Fibroblast of pulmonary artery (primary cell): ENCODE measurements at regions not wholly inside any gene's neighbourhood (a gene's known extent, or its start where the extent isn't known, plus 50 kb on each side); places are given as distances from the start of the nearest gene placed in this dataset.
A peak's percentile ranks its signal among the peaks of the same experiment; 100 is the strongest.

Experiments
- DNase-seq: peaks from one replicate; pipeline ENCODE4 v3.0.0-alpha.2; 2010; ENCODE audit warnings: low read depth
- H3K4me3 ChIP-seq: replicated peaks from 2 replicates; pipeline ENCODE4 v1.5.1; 2011; ENCODE audit warnings: low read depth, mild to moderate bottlenecking, control low read depth, low read length, moderate library complexity
- TF ChIP-seq, protein P1 (sequence below): IDR thresholded peaks from 2 replicates; pipeline ENCODE4 v1.5.1; 2011; ENCODE audit warnings: mild to moderate bottlenecking, control low read depth, low read length, inconsistent platforms; ENCODE audit errors: missing control alignments

DNA sequence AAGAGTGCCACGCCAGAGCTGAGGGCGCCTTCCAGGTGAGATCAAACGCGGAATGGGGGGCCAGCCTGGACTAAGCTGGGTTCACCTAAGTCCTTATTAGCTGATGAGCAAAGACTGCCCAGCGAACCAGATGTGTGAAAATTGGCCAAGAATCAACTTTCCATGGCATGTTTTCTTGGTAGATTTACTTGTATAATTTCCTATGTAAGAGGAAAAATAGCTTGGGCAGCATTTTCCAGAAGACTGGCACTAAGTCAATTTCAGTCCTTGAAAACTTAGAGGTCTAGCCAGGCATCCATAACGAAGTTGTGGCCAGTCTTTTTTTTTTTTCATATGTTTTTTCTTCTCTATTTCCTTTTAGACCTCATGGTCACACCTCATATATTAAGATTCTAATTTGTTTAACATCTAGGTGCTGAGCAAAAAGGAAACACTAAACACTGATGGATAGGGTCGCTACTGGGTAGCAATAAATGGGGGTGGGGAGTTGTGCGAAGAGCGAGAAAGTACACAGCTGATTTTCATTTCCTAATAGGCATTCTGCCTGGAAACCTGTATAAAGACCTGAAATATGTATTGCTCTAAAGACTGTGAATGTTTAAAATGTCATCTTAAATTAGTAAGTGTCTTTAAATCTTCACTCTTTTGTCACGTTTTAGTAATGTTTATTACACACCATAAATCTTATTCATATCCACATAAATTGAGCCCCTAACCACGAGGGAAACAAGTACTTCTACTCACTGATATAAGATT, 188.8 kb downstream of the CD83 start:
- DNase-seq: no peak
- H3K4me3 ChIP-seq: no peak overlapping the region
- TF ChIP-seq, protein P1, sequence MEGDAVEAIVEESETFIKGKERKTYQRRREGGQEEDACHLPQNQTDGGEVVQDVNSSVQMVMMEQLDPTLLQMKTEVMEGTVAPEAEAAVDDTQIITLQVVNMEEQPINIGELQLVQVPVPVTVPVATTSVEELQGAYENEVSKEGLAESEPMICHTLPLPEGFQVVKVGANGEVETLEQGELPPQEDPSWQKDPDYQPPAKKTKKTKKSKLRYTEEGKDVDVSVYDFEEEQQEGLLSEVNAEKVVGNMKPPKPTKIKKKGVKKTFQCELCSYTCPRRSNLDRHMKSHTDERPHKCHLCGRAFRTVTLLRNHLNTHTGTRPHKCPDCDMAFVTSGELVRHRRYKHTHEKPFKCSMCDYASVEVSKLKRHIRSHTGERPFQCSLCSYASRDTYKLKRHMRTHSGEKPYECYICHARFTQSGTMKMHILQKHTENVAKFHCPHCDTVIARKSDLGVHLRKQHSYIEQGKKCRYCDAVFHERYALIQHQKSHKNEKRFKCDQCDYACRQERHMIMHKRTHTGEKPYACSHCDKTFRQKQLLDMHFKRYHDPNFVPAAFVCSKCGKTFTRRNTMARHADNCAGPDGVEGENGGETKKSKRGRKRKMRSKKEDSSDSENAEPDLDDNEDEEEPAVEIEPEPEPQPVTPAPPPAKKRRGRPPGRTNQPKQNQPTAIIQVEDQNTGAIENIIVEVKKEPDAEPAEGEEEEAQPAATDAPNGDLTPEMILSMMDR: no peak

- TF ChIP-seq, protein P1: no peak
Observed at GRCh38 chr6:14309516-14309915, 191.9 kb downstream of the CD83 start.

GRCh38 chr6:14309951-14310445, 192.4 kb downstream of the CD83 start:
- no peak overlapping the region for H3K4me3 ChIP-seq
- TF ChIP-seq, protein P1: no peak

More at GRCh38 chr6:14309516-14309915, 191.9 kb downstream of the CD83 start:
- H3K4me3 ChIP-seq: no peak overlapping the region
- no peak for DNase-seq

DNA sequence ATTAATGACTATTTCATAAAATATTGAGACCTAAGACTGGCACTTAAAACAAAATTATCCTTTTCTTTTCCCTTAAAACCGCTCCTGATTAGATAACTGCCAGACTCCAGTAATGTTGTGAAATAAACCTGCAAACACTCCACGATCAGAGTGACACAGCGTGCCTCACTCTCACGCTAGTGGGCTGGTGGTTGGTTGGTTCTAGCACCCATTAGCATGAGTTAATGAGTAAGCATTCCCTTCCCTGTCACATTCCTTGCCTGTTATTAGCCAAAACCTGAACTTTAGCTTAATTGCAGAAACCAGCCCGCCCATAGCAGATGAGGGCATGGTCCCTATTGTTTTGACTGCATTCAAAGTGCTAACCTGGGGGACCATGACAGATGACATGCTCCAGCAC, 193.4 kb downstream of the CD83 start:
- TF ChIP-seq, protein P1: no peak
- peak; percentile 11 for DNase-seq
- no peak overlapping the region for H3K4me3 ChIP-seq

More at GRCh38 chr6:14309951-14310445, 192.4 kb downstream of the CD83 start:
- DNase-seq: no peak

GRCh38 chr6:14312587-14312986, 195.0 kb downstream of the CD83 start:
- TF ChIP-seq, protein P1: no peak
- DNase-seq: no peak
- H3K4me3 ChIP-seq: no peak overlapping the region

GRCh38 chr6:14313248-14313647, 195.7 kb downstream of the CD83 start:
- DNase-seq: no peak
- H3K4me3 ChIP-seq: no peak overlapping the region
- TF ChIP-seq, protein P1: no peak

DNA sequence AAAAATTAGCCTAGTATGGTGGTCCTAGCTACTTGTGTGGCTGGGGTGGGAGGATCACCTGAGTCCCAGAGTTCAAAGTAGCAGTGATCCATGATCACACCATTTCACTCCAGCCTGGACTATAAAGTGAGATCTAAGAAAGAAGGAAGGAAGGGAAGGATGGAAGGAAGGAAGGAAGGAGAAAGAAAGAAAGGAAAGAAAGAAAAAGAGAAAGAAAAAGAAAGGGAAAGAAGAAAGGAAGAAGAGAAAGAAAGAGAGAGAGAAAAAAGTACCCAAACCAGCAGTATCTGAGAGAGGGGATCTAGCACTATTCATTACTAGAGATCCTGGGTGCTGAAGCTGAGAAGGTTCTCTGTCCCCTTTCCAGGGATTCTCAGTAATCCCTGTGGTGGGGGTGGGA, 197.8 kb downstream of the CD83 start:
- no peak for DNase-seq
- TF ChIP-seq, protein P1: no peak
- H3K4me3 ChIP-seq: no peak overlapping the region
